HG03135 (cell line): ENCODE measurements at regions not wholly inside any gene's neighbourhood (a gene's known extent, or its start where the extent isn't known, plus 50 kb on each side); places are given as distances from the start of the nearest gene placed in this dataset.

Source experiments
- ATAC-seq: cut with Tn5 transposase; IDR thresholded peaks from one replicate; pipeline ENCODE4 v1.9.1; 2021; ENCODE audit warnings: mild to moderate bottlenecking, moderate library complexity; ENCODE audit not compliant: unreplicated experiment

DNA sequence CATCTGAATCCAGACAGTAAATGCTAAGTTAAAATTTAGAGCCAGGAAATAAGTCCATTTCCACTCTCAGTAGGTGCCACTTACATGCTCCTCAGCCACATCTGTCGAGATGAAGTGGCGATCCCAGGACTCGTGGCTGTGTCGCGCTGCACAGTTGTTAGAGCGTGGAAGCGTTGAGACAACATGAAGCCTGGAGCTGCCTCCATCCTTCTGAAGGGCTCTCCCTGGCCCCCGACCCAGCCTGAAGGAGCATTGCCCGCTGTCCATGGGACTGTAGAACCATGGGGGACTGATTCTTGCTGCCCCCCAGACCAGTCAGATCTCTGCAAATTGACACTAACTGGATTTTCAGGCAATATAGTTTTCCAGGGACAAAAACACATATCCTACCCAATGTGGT, 58.9 kb downstream of the IRX1 start:
- no peak for ATAC-seq

DNA sequence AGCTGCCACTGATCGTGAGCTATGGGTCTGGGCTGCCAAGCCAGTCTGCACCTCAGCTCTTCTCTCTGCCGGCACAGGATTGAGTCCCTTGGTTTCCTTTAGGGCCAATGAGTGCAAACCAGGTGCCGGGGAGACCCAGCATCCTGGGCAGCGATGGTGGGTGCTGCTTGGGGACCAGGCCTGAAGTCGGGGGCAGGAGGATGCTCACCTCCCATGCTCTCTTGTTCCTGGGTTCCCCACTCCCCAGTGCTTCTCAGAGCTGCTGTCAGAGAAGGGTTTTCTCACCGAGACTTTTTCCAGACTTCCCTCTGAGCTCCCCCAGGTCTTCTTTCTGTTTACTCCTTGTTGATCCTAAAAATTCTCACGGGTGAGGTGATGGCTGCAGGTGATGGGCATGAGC, 61.2 kb downstream of the IRX1 start:
- ATAC-seq: no peak

DNA sequence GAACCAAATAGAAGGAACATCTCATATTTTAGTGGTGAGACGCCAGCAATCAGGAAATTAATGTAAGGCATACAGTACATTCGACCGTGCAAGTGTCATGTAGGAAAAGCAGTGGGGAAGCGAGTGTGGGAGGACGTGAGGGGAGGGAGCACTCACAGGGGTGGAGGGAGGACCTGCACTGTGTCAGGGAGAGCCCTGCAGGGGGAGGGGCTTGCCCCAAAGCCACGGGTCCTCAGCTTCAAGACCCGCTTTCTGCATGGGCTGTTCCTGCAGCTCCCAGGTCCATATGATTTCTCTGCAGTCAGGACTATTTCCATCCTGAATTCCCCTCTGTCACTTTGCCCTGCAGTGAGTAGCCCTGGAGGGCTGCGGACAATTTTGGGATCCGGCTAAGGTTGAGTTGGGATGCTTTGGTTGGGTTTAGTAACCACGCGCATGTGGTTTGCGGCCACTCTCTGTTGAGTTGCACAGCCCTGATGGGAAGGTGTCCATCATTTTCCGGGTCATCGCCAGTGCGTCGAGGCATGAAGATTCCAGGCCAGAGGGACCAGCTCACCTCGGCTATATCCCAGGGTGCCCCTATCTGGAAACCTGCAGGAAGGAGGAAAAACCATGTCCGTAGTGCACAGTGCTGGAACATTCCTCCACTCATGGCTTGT, 61.9 kb downstream of the IRX1 start:
- no peak for ATAC-seq

- no peak for ATAC-seq
These were observed 63.3 kb downstream of the IRX1 start for GRCh38 chr5:3658929-3659328.

DNA sequence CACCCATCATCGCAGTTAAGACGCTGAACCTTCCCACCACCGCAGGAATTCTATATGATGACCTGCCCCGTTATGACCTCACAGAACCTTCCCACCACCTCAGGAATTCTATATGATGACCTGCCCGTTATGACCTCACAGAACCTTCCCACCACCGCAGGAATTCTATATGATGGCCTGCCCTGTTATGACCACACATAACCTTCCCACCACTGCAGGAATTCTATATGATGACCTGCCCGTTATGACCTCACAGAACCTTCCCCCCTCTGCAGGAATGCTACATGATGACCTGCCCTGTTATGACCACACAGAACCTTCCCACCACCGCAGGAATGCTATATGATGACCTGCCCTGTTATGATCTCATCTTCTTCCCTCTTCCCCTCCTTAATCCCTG, 64.3 kb downstream of the IRX1 start:
- ATAC-seq: no peak

DNA sequence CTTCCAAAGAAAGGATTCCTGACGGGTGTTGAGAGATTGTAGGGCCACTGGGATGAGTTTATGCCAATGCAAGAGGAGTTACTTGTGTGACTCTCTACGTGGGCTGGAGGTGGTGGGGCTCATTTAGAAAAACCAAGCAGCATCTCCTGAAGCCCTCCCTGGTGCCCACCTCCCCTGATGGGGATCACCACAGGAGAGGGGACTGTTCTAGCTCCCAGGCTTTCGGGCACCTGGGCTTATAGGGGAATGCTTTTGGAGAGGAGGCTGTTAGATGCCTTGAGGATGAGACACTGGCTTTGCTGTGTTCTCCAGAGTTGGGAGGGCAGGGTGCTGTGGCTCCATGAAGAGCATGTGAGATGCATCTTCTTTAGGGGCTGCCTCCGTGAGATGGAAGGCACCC, 65.0 kb downstream of the IRX1 start:
- ATAC-seq: no peak

DNA sequence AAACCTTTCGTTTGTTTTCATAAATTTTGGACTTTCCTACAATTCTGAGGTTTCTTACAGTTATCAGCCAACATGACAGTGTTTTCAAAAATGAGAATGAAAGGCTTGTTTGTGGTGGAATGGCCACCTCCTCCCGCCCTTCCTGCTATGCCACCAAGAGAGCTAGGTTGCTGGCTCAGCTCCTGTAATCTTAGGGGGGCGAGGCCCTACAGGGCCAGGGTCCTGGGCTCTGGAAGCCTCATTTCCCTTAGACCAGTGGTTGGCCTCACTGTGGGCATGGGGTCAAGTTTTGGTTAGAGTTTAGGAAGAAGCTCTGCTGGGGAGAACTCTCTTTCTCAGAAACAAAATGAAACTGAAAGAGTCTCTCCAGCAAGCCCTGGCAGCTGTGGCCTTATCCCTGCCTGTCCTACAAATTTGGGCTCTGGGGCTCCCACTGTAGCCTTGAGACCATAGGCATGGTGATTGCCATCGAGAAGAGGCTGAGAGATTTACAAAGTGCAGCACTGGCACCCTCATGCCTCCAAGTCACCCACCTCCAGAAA, 66.2 kb downstream of the IRX1 start:
- ATAC-seq: no peak

GRCh38 chr5:3662344-3662743, 66.7 kb downstream of the IRX1 start:
- ATAC-seq: no peak

DNA sequence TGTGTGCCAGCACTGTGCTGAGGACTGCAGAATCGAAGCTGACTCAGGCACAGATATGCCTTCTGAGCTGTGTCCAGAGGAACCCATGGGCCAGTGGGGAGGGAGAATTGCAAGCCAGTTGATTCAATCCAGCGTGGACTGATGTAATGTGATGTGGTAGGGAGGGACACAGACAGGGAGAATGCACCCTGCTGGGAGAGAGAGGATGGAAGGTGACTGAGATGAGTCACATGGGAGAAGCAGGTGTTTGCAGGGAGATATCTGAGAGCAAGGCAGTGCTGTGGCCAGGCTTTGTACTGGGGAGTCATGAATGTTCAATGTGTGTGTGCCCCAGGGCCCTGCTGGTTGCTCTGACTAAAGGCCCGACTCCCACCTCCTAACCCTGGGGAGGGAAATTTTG, 75.7 kb downstream of the IRX1 start:
- ATAC-seq: no peak

DNA sequence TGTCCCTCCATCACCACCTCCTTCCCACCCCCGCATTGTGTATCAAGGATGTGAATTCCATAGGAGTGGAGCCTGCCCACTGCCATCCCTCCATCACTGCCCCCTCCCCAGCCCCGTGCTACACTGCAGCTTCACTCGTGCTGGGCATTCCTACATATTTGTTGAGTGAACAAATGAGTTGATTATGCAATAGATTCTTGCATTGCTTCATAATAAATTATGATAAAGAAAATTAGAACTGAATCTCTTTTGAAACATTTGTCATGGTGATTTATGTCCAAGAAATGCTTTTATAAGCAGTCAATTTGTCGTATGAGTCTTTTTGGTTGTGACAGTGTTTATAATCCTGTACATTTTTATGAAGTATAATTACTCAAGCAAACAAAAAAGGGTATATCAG, 83.2 kb downstream of the IRX1 start:
- no peak for ATAC-seq

GRCh38 chr5:3680821-3681220, 85.2 kb downstream of the IRX1 start:
- ATAC-seq: no peak

- ATAC-seq: no peak
These were observed 88.5 kb downstream of the IRX1 start for GRCh38 chr5:3684118-3684517.

DNA sequence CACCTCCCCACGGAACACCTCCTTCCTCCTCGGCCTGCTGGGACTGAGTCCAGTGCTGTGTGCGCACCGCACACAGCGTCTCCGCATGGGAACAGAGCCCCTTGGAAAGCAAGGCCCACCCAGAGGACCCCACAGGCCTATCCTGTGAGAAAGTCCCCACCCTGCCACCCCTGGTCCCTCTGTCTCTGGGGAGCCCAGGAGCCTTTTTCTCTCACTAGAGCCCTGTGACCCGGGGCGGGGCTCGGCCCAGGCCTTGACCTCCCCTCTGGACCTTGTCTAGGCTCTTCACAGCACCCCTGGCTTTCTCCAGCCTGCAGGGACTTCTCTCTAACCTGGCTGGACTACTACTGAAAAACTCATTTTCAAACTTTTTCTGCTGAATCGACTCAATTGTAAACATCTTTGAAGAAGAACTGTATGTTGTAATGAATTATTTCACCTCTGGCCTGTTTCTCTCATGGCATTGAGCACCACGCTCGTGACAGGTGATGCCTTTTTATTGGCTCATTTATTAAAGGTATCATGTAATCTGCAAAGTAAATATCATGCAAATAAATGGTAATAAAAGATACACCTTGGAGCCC, 89.2 kb downstream of the IRX1 start:
- no peak for ATAC-seq

DNA sequence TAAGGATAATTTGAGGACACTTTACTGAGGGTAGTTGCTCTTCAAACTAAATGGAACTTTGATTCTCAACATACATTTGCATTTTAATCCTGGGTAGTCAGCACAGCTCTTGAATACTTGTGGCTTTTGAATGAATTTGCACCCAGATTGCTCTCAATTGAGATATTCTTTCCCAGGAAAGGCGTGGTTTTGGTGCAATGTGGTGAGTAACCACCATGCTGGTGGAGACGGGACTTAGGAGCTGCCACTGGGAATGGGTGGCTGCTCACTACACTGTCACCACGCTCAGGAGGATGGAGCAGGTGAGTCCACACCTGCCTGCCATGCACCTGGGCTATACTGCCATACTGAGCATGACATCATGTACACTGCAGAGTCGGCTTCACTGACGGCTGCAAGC, 99.2 kb downstream of the IRX1 start:
- no peak for ATAC-seq

DNA sequence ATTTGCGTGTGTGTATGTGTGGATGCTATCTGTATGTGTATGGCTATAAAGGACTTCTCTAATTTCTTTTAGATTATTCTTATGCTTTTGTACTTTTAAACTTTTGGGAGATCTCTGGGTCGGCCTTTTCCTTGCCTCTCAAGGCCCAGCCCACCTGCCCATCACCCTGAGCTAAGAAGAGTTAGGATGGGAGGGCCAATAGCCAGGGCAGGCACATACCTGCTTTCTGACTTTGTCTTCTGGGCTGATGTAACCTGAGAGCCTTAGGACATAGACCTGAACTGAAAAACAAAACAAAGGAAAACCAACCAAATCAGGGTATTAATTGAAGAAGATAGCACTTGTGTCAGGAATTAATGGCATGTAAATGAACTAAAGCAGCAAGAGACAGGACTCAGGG, 100.2 kb downstream of the IRX1 start:
- ATAC-seq: no peak

- no peak for ATAC-seq
These were observed 102.8 kb downstream of the IRX1 start for GRCh38 chr5:3698412-3698811.

GRCh38 chr5:3701694-3702093, 106.1 kb downstream of the IRX1 start:
- no peak for ATAC-seq

GRCh38 chr5:3704661-3705060, 109.0 kb downstream of the IRX1 start:
- no peak for ATAC-seq

GRCh38 chr5:3709068-3709716, 113.6 kb downstream of the IRX1 start:
- no peak for ATAC-seq

GRCh38 chr5:3709717-3710348, 114.2 kb downstream of the IRX1 start:
- no peak for ATAC-seq

DNA sequence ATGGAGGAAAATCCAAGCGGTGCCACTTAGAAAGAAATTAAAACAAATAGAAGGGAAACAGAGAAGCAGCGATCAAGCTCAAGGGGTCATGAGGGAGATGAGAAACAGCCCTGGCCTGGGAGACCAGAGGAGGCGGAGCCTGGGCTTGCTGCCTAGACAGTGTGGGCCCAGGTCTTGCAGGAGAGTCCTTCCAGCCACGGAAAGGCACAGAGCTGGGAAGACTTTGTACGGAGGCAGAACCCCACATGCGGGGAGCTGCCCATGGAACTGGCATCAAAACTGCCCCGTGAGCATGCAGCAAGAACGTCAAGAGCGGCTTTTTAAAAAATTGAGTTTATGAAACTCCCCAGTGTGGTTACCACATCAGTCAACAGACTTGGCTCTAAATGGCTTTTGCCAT, 119.4 kb downstream of the IRX1 start:
- no peak for ATAC-seq

DNA sequence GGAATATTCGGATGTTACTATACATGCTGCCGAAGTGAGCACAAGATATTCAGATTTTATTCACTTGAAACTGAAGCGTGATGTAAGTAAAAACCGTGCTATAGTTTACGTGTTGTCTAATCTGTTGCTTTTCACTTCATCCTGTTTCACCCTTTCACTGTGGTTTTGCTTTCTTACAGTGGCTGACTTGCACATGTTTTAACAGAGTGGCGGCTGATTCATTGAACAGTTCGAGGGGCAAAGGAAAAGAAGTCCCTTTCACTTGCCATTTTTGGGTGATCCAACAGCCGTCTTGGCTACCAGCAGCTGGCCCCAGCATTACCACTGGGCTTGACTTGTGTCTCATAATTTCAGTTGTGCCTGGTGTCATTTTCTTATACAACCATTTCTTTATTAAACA, 134.0 kb downstream of the IRX1 start:
- no peak for ATAC-seq
